Uterus (tissue), 3 donors: ENCODE measurements at regions not wholly inside any gene's neighbourhood (a gene's known extent, or its start where the extent isn't known, plus 50 kb on each side); places are given as distances from the start of the nearest gene placed in this dataset.

Experiments used
- DNase-seq, 2 donors: peaks; one replicate each; pipeline ENCODE4 v3.0.0-alpha.2; 2019 to 2020
- H3K27ac ChIP-seq, 2 donors: fragments of 200-600 bp; sonication (generic); 1 replicate in 1 of 2; 2 replicates in 1 of 2; pipeline ENCODE4 v1.5.1; 2016 to 2018
- H3K27me3 ChIP-seq, 2 donors: fragments of 200-600 bp; sonication (generic); one replicate each; pipeline ENCODE4 v1.5.1; 2018 to 2019; ENCODE audit warnings: control low read depth in 1 of 2
- H3K36me3 ChIP-seq, 2 donors: fragments of 200-600 bp; sonication (generic); one replicate each; pipeline ENCODE4 v1.5.1; 2019; ENCODE audit warnings: control low read depth in 1 of 2
- H3K4me1 ChIP-seq, 2 donors: fragments of 200-600 bp; sonication (generic); one replicate each; pipeline ENCODE4 v1.5.1; 2018 to 2019; ENCODE audit warnings: control low read depth in 1 of 2
- H3K4me3 ChIP-seq, 2 donors: fragments of 200-600 bp; sonication (generic); 1 replicate in 1 of 2; 2 replicates in 1 of 2; pipeline ENCODE4 v1.5.1; 2018 to 2019; ENCODE audit warnings: mild to moderate bottlenecking in 1 of 2
- H3K9me3 ChIP-seq, 2 donors: fragments of 200-600 bp; sonication (generic); one replicate each; pipeline ENCODE4 v1.5.1; 2019; ENCODE audit warnings: control low read depth in 1 of 2
- POLR2A ChIP-seq, 2 donors: fragments of 450-650 bp; IDR thresholded peaks; one replicate each; pipeline ENCODE4 v1.6.1; 2016; ENCODE audit warnings: antibody characterized with exemption in 2 of 2, mild to moderate bottlenecking in 1 of 2, moderate library complexity in 1 of 2
- intact Hi-C: fragments of 100-400 bp; cut with DNase I; formaldehyde crosslinking; loops from one replicate; pipeline ENCODE4 v1.15.1; 2023; ENCODE audit warnings: low total_unique reads
- TF ChIP-seq, protein P1 (sequence below), 4 experiments: fragments of 200-600 bp in 2 of 4; fragments of 450-650 bp in 2 of 4; sonication (generic) in 2 of 4; IDR thresholded peaks; one replicate each; pipeline ENCODE4 v1.5.1; 2016 to 2019; ENCODE audit warnings: antibody characterized with exemption in 4 of 4, mild to moderate bottlenecking in 2 of 4, moderate library complexity in 1 of 4
- donor health status: DM: yes; HTN: yes; CAD: no.

DNA sequence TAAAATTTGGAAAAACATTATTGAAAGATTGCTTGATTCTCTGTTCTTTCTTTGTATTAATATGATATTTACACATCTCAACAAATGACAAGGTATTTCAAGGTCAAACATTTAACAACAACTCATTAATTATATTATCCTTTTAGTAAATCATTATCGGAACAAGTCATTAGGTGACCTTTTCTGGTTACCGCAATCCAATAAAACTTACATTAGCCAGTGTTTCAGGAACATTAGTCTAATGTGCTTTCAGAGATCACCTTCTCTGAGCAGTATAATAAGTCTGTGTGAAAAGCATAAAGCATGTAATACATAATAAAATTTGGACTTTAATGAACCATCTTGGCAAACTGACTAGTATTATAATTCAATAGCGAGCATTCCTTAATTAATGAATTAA is 1466.4 kb downstream of the FAM181B start:
- intact Hi-C loops, result no loop called here
- no peaks in the 10 kb centered on the region for H3K9me3 ChIP-seq

DNA sequence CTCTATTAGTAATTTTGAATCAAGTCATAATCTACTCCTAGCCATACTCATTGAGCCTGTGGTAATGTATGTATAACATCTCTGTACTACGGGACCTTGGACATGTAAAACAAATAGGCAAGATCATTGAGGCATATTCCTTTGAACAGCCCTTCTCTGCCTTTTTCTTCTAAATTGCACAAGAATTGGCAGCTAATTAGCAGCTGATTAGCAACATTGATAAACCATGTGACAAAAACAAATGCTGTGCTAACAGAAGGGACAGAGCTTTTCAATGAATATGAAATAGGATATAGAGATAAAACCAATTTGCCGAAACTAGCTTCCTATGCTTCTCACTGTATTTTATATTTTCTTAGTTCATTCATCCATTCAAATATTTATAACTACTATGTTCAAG is 1474.2 kb downstream of the FAM181B start:
- no peak overlapping the region for H3K27ac ChIP-seq
- H3K9me3 ChIP-seq, result no peaks in the 10 kb centered on the region
- no peaks in the 10 kb centered on the region for H3K27me3 ChIP-seq
- no peak for DNase-seq
- H3K4me1 ChIP-seq, result no peaks in the 10 kb centered on the region
- intact Hi-C loops, result no loop called here
- no peak overlapping the region for H3K4me3 ChIP-seq
- no peaks in the 10 kb centered on the region for H3K36me3 ChIP-seq
- no peak for TF ChIP-seq POLR2A (IDR thresholded peaks at IDR 0.05)
- TF ChIP-seq, protein P1, sequence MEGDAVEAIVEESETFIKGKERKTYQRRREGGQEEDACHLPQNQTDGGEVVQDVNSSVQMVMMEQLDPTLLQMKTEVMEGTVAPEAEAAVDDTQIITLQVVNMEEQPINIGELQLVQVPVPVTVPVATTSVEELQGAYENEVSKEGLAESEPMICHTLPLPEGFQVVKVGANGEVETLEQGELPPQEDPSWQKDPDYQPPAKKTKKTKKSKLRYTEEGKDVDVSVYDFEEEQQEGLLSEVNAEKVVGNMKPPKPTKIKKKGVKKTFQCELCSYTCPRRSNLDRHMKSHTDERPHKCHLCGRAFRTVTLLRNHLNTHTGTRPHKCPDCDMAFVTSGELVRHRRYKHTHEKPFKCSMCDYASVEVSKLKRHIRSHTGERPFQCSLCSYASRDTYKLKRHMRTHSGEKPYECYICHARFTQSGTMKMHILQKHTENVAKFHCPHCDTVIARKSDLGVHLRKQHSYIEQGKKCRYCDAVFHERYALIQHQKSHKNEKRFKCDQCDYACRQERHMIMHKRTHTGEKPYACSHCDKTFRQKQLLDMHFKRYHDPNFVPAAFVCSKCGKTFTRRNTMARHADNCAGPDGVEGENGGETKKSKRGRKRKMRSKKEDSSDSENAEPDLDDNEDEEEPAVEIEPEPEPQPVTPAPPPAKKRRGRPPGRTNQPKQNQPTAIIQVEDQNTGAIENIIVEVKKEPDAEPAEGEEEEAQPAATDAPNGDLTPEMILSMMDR (IDR thresholded peaks at IDR 0.05), result no peak

More for the DNA sequence above, 1466.4 kb downstream of the FAM181B start:
- Histone ChIP-seq H3K4me3 (no peak overlapping the region), H3K27me3 (no peaks in the 10 kb centered on the region), H3K36me3 (no peaks in the 10 kb centered on the region), H3K27ac (no peak overlapping the region), H3K4me1 (no peaks in the 10 kb centered on the region)
- no peak for DNase-seq
- TF ChIP-seq, protein P1 (IDR thresholded peaks at IDR 0.05), result no peak
- TF ChIP-seq POLR2A (IDR thresholded peaks at IDR 0.05), result no peak

DNA sequence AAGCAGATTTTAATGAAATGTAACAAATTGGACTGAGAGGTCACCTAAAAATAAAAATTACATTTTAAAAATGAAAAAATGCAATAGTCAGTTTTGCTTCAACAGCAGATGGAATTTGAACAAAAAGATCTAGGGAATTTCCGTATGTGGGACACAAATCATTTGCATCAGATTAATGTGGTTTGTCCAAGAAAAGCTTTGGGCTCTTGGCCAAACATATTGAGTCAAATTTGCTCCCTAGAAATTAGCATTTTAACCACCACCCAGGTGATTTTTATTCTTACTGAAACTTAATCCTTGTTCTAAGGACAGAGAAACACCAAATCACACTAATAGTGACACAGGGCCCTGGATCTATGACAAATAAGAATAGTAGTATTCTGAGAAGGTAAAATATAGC is 1477.8 kb downstream of the FAM181B start:
- intact Hi-C loops, result no loop called here
- Histone ChIP-seq H3K4me1 (no peaks in the 10 kb centered on the region), H3K4me3 (no peak overlapping the region)

DNA sequence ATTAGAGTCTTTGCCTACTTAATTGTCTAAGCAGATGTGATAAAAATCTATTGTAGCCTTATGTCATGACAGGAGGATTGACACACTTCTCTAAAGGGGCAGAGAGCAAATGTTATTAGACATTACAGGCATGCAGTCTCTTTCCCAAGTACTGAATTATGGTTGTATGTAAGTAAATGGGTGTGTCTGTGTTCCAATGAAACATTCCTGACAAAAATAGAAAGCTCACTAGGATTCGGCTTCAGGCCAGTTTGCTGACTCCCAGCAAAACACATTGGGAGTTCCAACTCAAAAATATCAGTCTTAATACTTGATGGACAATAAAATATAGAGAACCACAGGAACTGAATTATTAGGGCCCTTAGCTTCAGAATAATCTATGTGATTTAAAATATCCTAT is 1480.4 kb downstream of the FAM181B start:
- H3K4me3 ChIP-seq, result no peak overlapping the region
- TF ChIP-seq, protein P1 (IDR thresholded peaks at IDR 0.05), result no peak
- TF ChIP-seq POLR2A (IDR thresholded peaks at IDR 0.05), result no peak
- no peak overlapping the region for H3K27ac ChIP-seq
- H3K9me3 ChIP-seq, result no peaks in the 10 kb centered on the region
- H3K36me3 ChIP-seq, result no peaks in the 10 kb centered on the region
- H3K4me1 ChIP-seq, result no peaks in the 10 kb centered on the region
- intact Hi-C loops, result no loop called here
- H3K27me3 ChIP-seq, result no peaks in the 10 kb centered on the region
- DNase-seq, result no peak

More for the DNA sequence above, 1477.8 kb downstream of the FAM181B start:
- TF ChIP-seq, protein P1 (IDR thresholded peaks at IDR 0.05), result no peak
- no peak for TF ChIP-seq POLR2A (IDR thresholded peaks at IDR 0.05)
- H3K36me3 ChIP-seq, result no peaks in the 10 kb centered on the region
- no peaks in the 10 kb centered on the region for H3K9me3 ChIP-seq
- DNase-seq, result no peak
- no peaks in the 10 kb centered on the region for H3K27me3 ChIP-seq
- no peak overlapping the region for H3K27ac ChIP-seq

DNA sequence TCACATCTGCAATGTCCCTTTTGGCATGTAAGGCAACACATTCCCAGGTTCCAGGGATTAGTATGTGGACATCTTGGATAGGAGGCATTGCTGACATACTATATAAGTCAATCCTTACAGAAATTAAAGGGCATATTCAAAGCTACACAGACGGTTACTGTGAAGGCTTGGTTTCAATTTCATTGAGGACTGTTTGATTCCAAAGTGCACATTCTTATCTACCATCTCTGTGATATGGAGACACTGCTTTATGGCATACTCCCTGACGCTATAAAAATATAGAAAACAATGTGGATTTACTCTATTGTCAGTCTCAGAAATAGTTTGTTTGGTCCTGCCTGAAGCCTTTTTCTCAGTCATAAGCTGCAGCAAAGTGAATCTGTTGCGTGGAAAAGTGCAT is 1486.7 kb downstream of the FAM181B start:
- no peak for DNase-seq
- intact Hi-C loops, result no loop called here
- TF ChIP-seq, protein P1 (IDR thresholded peaks at IDR 0.05), result no peak
- no peak for TF ChIP-seq POLR2A (IDR thresholded peaks at IDR 0.05)
- H3K4me3 ChIP-seq, result no peak overlapping the region
- no peaks in the 10 kb centered on the region for H3K4me1 ChIP-seq
- H3K27ac ChIP-seq, result no peak overlapping the region
- no peaks in the 10 kb centered on the region for H3K9me3 ChIP-seq
- H3K36me3 ChIP-seq, result no peaks in the 10 kb centered on the region
- H3K27me3 ChIP-seq, result no peaks in the 10 kb centered on the region
